ENCODE measurements at regions not wholly inside any gene's neighbourhood (a gene's known extent, or its start where the extent isn't known, plus 50 kb on each side); places are given as distances from the start of the nearest gene placed in this dataset.

- ChIA-PET POLR2A (no interaction called here), CTCF (interaction anchor here (0.7 kb wide), 1 partner anchor 569 kb away, joined by 4 read pairs; no protein-coding TSS in a partner anchor)
- Histone ChIP-seq H3K9me3 (ENCODE audit: control insufficient read depth, insufficient read depth, low read length) (no peaks in the 10 kb centered on the region), H3K27me3 (ENCODE audit: control insufficient read depth, insufficient read depth, low read length) (no peaks in the 10 kb centered on the region), H3K27ac (ENCODE audit: low read depth, low read length) (no peak overlapping the region), H3K4me3 (ENCODE audit: low read depth, low read length) (no peak overlapping the region)
- no peak for DNase-seq (ENCODE audit: low read depth, low spot score)
- TF ChIP-seq CTCF (IDR thresholded peaks at IDR 0.05; ENCODE audit: low read depth, low read length) = no peak
Measured at GRCh38 chr5:72606525-72606924, 99.3 kb upstream of the ZNF366 start.

GRCh38 chr5:72605632-72606031 lies 98.4 kb upstream of the ZNF366 start:
- Histone ChIP-seq H3K9me3 (ENCODE audit: control insufficient read depth, insufficient read depth, low read length) (no peaks in the 10 kb centered on the region), H3K27ac (ENCODE audit: low read depth, low read length) (no peak overlapping the region), H3K27me3 (ENCODE audit: control insufficient read depth, insufficient read depth, low read length) (no peaks in the 10 kb centered on the region), H3K4me3 (ENCODE audit: low read depth, low read length) (no peak overlapping the region)
- ChIA-PET POLR2A (no interaction called here), CTCF (interaction anchor here (0.6 to 0.7 kb wide), 2 partner anchors 298 to 509 kb away, joined by 3 to 6 read pairs; no protein-coding TSS in a partner anchor)
- DNase-seq (ENCODE audit: low read depth, low spot score) = no peak
- TF ChIP-seq CTCF (IDR thresholded peaks at IDR 0.05; ENCODE audit: low read depth, low read length) = no peak

GRCh38 chr5:72604798-72605154 lies 97.6 kb upstream of the ZNF366 start:
- H3K27ac ChIP-seq (ENCODE audit: low read depth, low read length) = no peak overlapping the region
- POLR2A ChIA-PET = no interaction called here
- no peaks in the 10 kb centered on the region for H3K27me3 ChIP-seq (ENCODE audit: control insufficient read depth, insufficient read depth, low read length)
- TF ChIP-seq CTCF (IDR thresholded peaks at IDR 0.05; ENCODE audit: low read depth, low read length) = no peak
- no peaks in the 10 kb centered on the region for H3K9me3 ChIP-seq (ENCODE audit: control insufficient read depth, insufficient read depth, low read length)
- CTCF ChIA-PET = interaction anchor here (0.7 kb wide), 1 partner anchor 510 kb away, joined by 6 read pairs; no protein-coding TSS in a partner anchor
- no peak overlapping the region for H3K4me3 ChIP-seq (ENCODE audit: low read depth, low read length)
- no peak for DNase-seq (ENCODE audit: low read depth, low spot score)

GRCh38 chr5:72604111-72604797 lies 97.0 kb upstream of the ZNF366 start:
- ChIA-PET CTCF (no interaction called here), POLR2A (no interaction called here)
- TF ChIP-seq CTCF (IDR thresholded peaks at IDR 0.05; ENCODE audit: low read depth, low read length) = no peak
- DNase-seq (ENCODE audit: low read depth, low spot score) = no peak
- Histone ChIP-seq H3K27ac (ENCODE audit: low read depth, low read length) (no peak overlapping the region), H3K27me3 (ENCODE audit: control insufficient read depth, insufficient read depth, low read length) (no peaks in the 10 kb centered on the region), H3K9me3 (ENCODE audit: control insufficient read depth, insufficient read depth, low read length) (0 out of 2 replicates have a peak, but pooled peaks cover under 1% of the 10 kb centered on the region), H3K4me3 (ENCODE audit: low read depth, low read length) (no peak overlapping the region)
